ENCODE measurements at regions not wholly inside any gene's neighbourhood (a gene's known extent, or its start where the extent isn't known, plus 50 kb on each side); places are given as distances from the start of the nearest gene placed in this dataset.

GRCh38 chr4:53928825-53929224, 135.6 kb downstream of the CHIC2 start:
- H3K36me3 ChIP-seq (ENCODE audit: insufficient read depth, low read length) = no peaks in the 10 kb centered on the region
- no peak overlapping the region for H2AFZ ChIP-seq (ENCODE audit: low read depth, low read length)
- no peak overlapping the region for H3K4me2 ChIP-seq (ENCODE audit: low read length)
- H4K20me1 ChIP-seq (ENCODE audit: insufficient read depth, low read length) = no peaks in the 10 kb centered on the region
- peaks cover 5% of the 10 kb centered on the region for H3K4me1 Mint-ChIP-seq (ENCODE audit: low read depth, unreplicated experiment)
- H3K79me2 ChIP-seq (ENCODE audit: insufficient read depth, low read length) = no peaks in the 10 kb centered on the region
- H3K4me1 ChIP-seq (ENCODE audit: insufficient read depth, low read length) = peaks cover 24% of the 10 kb centered on the region
- DNase-seq (ENCODE audit: low read depth) (peak; percentile 72), FAIRE-seq (no peak)
- peaks cover 12% of the 10 kb centered on the region for H3K27me3 Mint-ChIP-seq (ENCODE audit: low read depth, unreplicated experiment)
- peaks cover 2% of the 10 kb centered on the region for H3K9me3 Mint-ChIP-seq (ENCODE audit: unreplicated experiment)
- H3K9ac ChIP-seq (ENCODE audit: low read length) = no peak overlapping the region
- no peak overlapping the region for H3K4me3 ChIP-seq (ENCODE audit: insufficient read depth, low read depth, low read length)
- TF ChIP-seq EZH2 (IDR thresholded peaks at IDR 0.05; ENCODE audit: insufficient read depth, low read length) = no peak
- TF ChIP-seq, protein P1, sequence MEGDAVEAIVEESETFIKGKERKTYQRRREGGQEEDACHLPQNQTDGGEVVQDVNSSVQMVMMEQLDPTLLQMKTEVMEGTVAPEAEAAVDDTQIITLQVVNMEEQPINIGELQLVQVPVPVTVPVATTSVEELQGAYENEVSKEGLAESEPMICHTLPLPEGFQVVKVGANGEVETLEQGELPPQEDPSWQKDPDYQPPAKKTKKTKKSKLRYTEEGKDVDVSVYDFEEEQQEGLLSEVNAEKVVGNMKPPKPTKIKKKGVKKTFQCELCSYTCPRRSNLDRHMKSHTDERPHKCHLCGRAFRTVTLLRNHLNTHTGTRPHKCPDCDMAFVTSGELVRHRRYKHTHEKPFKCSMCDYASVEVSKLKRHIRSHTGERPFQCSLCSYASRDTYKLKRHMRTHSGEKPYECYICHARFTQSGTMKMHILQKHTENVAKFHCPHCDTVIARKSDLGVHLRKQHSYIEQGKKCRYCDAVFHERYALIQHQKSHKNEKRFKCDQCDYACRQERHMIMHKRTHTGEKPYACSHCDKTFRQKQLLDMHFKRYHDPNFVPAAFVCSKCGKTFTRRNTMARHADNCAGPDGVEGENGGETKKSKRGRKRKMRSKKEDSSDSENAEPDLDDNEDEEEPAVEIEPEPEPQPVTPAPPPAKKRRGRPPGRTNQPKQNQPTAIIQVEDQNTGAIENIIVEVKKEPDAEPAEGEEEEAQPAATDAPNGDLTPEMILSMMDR (IDR thresholded peaks at IDR 0.05; ENCODE audit: insufficient read depth, low read depth, low read length) = no peak
- no peaks in the 10 kb centered on the region for H3K27me3 ChIP-seq (ENCODE audit: insufficient read depth, low read length)
- H3K9me3 ChIP-seq (ENCODE audit: insufficient read depth, low read depth, low read length) = no peaks in the 10 kb centered on the region
- H3K4me3 Mint-ChIP-seq (ENCODE audit: unreplicated experiment) = no peak overlapping the region
- peaks cover 2% of the 10 kb centered on the region for H3K36me3 Mint-ChIP-seq (ENCODE audit: low read depth, unreplicated experiment)
- H3K27ac Mint-ChIP-seq (ENCODE audit: unreplicated experiment) = no peak overlapping the region
- H3K27ac ChIP-seq (ENCODE audit: low read depth, low read length) = no peak overlapping the region

DNA sequence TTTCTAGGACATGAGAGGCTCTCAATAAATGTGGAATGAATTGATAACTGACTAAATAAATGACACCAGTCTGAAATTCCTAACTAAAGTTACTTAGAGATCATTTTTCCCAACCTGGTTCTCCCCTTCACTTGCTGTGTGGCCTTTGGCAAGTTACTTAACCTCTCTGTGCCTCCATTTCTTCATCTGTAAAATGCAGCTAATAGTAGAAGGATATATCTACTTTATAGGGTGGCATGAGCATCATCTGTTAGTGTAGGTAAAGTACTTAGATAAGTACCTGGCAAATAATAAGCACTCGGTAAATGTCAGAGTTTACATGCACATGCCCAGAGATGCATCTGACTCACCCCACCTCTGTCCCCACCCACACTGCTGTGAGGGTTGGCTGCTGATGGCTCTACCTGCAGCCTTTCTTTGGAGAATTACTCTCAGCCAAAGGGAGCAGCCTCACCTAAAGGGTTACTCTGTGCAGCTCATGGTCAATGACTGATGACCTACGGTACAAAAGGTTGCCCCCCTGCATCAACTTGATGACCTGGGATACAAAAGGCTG, 139.3 kb downstream of the CHIC2 start:
- Mint-ChIP-seq H3K4me1 (ENCODE audit: low read depth, unreplicated experiment) (no peaks in the 10 kb centered on the region), H3K9me3 (ENCODE audit: unreplicated experiment) (no peaks in the 10 kb centered on the region), H3K36me3 (ENCODE audit: low read depth, unreplicated experiment) (peaks cover 2% of the 10 kb centered on the region), H3K27ac (ENCODE audit: unreplicated experiment) (no peak overlapping the region), H3K4me3 (ENCODE audit: unreplicated experiment) (no peak overlapping the region), H3K27me3 (ENCODE audit: low read depth, unreplicated experiment) (peaks cover 12% of the 10 kb centered on the region)
- Histone ChIP-seq H3K4me1 (ENCODE audit: insufficient read depth, low read length) (peaks cover 5% of the 10 kb centered on the region), H3K9me3 (ENCODE audit: insufficient read depth, low read depth, low read length) (no peaks in the 10 kb centered on the region), H3K27ac (ENCODE audit: low read depth, low read length) (no peak overlapping the region), H3K9ac (ENCODE audit: low read length) (no peak overlapping the region), H3K4me3 (ENCODE audit: insufficient read depth, low read depth, low read length) (no peak overlapping the region), H3K79me2 (ENCODE audit: insufficient read depth, low read length) (no peaks in the 10 kb centered on the region), H3K36me3 (ENCODE audit: insufficient read depth, low read length) (no peaks in the 10 kb centered on the region), H3K27me3 (ENCODE audit: insufficient read depth, low read length) (no peaks in the 10 kb centered on the region), H3K4me2 (ENCODE audit: low read length) (no peak overlapping the region), H2AFZ (ENCODE audit: low read depth, low read length) (no peak overlapping the region), H4K20me1 (ENCODE audit: insufficient read depth, low read length) (no peaks in the 10 kb centered on the region)
- no peak for TF ChIP-seq EZH2 (IDR thresholded peaks at IDR 0.05; ENCODE audit: insufficient read depth, low read length)
- TF ChIP-seq, protein P1 (IDR thresholded peaks at IDR 0.05; ENCODE audit: insufficient read depth, low read depth, low read length) = no peak
- FAIRE-seq (no peak), DNase-seq (ENCODE audit: low read depth) (no peak)

DNA sequence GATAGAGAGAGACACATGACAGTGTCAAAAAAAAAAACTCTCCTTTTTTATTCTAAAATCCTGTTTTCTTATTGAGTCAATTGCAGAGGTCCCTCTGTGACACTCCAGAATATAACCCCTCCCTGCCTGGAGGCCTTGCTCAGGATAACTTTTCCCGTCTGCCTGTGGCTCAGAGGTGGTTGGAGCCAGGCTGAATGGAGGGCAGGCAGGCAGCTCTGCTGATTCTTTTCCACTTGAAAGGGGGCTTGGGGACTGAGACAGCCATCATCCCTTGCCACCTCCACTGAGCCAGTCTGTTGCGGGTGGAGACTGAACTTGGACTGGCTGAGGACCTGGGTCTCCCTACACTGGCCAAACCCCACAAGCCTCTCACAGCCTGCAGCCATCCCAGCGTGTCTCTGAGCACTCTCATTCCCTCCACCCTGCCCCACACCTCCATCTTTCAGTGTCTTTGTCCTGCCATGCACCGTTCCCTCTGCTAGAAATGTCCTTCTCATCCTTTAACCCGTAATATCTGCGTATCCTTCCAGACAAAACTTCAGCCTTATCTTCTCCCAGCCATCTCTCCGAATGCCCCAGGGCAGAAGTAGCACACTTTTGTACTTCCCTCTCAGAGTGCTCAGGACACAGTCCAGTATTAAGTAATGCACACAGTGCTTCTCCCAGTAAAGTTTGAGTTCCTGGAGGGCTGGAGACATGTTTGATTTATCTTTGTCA, 139.9 kb downstream of the CHIC2 start:
- DNase-seq (ENCODE audit: low read depth) = no peak
- no peaks in the 10 kb centered on the region for H3K9me3 Mint-ChIP-seq (ENCODE audit: unreplicated experiment)
- no peak overlapping the region for H3K4me3 Mint-ChIP-seq (ENCODE audit: unreplicated experiment)
- H3K27me3 Mint-ChIP-seq (ENCODE audit: low read depth, unreplicated experiment) = peaks cover 12% of the 10 kb centered on the region
- no peak for FAIRE-seq
- no peaks in the 10 kb centered on the region for H3K4me1 Mint-ChIP-seq (ENCODE audit: low read depth, unreplicated experiment)
- H4K20me1 ChIP-seq (ENCODE audit: insufficient read depth, low read length) = no peaks in the 10 kb centered on the region
- no peak overlapping the region for H3K27ac ChIP-seq (ENCODE audit: low read depth, low read length)
- TF ChIP-seq EZH2 (IDR thresholded peaks at IDR 0.05; ENCODE audit: insufficient read depth, low read length) = no peak
- TF ChIP-seq, protein P1 (IDR thresholded peaks at IDR 0.05; ENCODE audit: insufficient read depth, low read depth, low read length) = no peak
- no peak overlapping the region for H3K27ac Mint-ChIP-seq (ENCODE audit: unreplicated experiment)
- no peak overlapping the region for H2AFZ ChIP-seq (ENCODE audit: low read depth, low read length)
- no peaks in the 10 kb centered on the region for H3K9me3 ChIP-seq (ENCODE audit: insufficient read depth, low read depth, low read length)
- H3K4me2 ChIP-seq (ENCODE audit: low read length) = no peak overlapping the region
- peaks cover 3% of the 10 kb centered on the region for H3K36me3 Mint-ChIP-seq (ENCODE audit: low read depth, unreplicated experiment)
- H3K4me1 ChIP-seq (ENCODE audit: insufficient read depth, low read length) = no peaks in the 10 kb centered on the region
- H3K9ac ChIP-seq (ENCODE audit: low read length) = no peak overlapping the region
- no peaks in the 10 kb centered on the region for H3K36me3 ChIP-seq (ENCODE audit: insufficient read depth, low read length)
- H3K79me2 ChIP-seq (ENCODE audit: insufficient read depth, low read length) = no peaks in the 10 kb centered on the region
- H3K4me3 ChIP-seq (ENCODE audit: insufficient read depth, low read depth, low read length) = no peak overlapping the region
- no peaks in the 10 kb centered on the region for H3K27me3 ChIP-seq (ENCODE audit: insufficient read depth, low read length)
